ENCODE measurements at regions not wholly inside any gene's neighbourhood (a gene's known extent, or its start where the extent isn't known, plus 50 kb on each side); places are given as distances from the start of the nearest gene placed in this dataset.

DNA sequence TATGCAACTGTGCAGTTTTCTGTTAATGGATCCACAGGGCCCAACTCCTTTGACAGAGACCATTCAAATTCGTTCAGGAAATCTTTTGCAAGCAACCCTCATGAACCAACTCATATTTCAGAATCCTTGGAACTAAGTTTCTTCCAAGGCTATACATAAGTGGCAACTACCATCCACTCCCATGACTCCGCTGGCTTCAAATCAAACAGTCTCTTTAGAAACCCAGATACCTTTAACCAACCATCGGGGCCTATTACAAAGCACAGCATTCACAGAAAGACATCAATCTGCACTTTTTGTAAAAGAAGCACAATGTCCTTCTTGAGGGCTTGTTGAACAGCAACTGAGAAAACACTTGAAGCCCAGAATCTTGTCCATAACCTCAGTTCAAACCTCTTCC lies 526.9 kb downstream of the DTWD2 start:
- TF ChIP-seq, protein P1, sequence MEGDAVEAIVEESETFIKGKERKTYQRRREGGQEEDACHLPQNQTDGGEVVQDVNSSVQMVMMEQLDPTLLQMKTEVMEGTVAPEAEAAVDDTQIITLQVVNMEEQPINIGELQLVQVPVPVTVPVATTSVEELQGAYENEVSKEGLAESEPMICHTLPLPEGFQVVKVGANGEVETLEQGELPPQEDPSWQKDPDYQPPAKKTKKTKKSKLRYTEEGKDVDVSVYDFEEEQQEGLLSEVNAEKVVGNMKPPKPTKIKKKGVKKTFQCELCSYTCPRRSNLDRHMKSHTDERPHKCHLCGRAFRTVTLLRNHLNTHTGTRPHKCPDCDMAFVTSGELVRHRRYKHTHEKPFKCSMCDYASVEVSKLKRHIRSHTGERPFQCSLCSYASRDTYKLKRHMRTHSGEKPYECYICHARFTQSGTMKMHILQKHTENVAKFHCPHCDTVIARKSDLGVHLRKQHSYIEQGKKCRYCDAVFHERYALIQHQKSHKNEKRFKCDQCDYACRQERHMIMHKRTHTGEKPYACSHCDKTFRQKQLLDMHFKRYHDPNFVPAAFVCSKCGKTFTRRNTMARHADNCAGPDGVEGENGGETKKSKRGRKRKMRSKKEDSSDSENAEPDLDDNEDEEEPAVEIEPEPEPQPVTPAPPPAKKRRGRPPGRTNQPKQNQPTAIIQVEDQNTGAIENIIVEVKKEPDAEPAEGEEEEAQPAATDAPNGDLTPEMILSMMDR (IDR thresholded peaks at IDR 0.05) = no peak
- Mint-ChIP-seq H3K4me3 (no peak overlapping the region), H3K36me3 (ENCODE audit: low read depth) (no peaks in the 10 kb centered on the region), H3K27ac (no peak overlapping the region), H3K27me3 (no peaks in the 10 kb centered on the region), H3K4me1 (no peaks in the 10 kb centered on the region), H3K9me3 (no peaks in the 10 kb centered on the region)
- POLR2A ChIA-PET = no interaction called here
- DNase-seq (no peak), ATAC-seq (ENCODE audit: low read depth) (no peak)
- CTCF ChIA-PET = no interaction called here
- intact Hi-C loops (cut with micrococcal nuclease) = no loop called here

DNA sequence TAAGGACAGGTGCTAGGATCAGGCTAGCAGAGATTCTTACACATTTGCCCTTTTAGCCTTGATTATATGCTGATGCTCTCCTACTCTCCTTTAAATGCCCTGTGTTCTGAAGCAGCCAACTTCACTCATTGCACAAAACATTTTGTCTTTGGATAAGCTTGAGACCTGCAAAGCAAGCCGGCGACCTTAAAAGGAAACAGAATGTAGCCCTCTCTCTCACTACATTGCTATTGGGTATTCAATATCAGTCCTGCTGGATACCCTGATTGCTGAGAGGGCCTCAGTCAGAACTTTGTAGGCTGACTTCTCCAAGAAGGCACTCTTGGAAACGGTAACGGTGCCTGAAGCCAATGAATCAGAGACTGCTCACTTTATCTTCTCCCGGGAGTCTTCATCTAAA lies 528.9 kb downstream of the DTWD2 start:
- TF ChIP-seq, protein P1 (IDR thresholded peaks at IDR 0.05) = no peak
- no peak overlapping the region for H3K27ac Mint-ChIP-seq
- no peaks in the 10 kb centered on the region for H3K4me1 Mint-ChIP-seq
- intact Hi-C loops (cut with micrococcal nuclease) = no loop called here
- no peak overlapping the region for H3K4me3 Mint-ChIP-seq
- H3K9me3 Mint-ChIP-seq = no peaks in the 10 kb centered on the region
- H3K27me3 Mint-ChIP-seq = peaks cover 1% of the 10 kb centered on the region
- CTCF ChIA-PET = no interaction called here
- no peaks in the 10 kb centered on the region for H3K36me3 Mint-ChIP-seq (ENCODE audit: low read depth)
- POLR2A ChIA-PET = no interaction called here
- DNase-seq (no peak), ATAC-seq (ENCODE audit: low read depth) (no peak)

DNA sequence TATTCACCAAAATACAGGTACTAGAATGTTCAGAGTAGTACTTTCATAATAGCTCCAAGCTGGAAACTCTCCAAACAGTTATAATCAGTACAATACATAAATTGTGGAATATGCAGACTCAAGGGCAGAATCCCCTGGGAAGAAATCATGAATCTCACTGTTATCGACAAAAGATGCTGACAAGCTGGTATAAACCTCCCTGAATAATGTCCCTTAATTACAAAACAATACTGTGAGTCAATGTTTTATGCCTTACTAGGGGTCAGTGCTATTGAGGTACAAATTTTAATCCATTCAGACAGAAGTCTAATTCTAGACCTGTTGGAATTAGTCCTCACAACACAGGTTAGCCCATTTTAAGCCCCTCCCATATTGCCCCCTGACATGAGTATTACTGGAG lies 532.3 kb downstream of the DTWD2 start:
- no peak overlapping the region for H3K4me3 Mint-ChIP-seq
- no peak overlapping the region for H3K27ac Mint-ChIP-seq
- ATAC-seq (ENCODE audit: low read depth) (no peak), DNase-seq (no peak)
- ChIA-PET POLR2A (no interaction called here), CTCF (no interaction called here)
- TF ChIP-seq, protein P1 (IDR thresholded peaks at IDR 0.05) = no peak
- intact Hi-C loops (cut with micrococcal nuclease) = no loop called here
- H3K4me1 Mint-ChIP-seq = no peaks in the 10 kb centered on the region
- no peaks in the 10 kb centered on the region for H3K36me3 Mint-ChIP-seq (ENCODE audit: low read depth)
- H3K9me3 Mint-ChIP-seq = peaks cover 3% of the 10 kb centered on the region
- H3K27me3 Mint-ChIP-seq = peaks cover 1% of the 10 kb centered on the region

DNA sequence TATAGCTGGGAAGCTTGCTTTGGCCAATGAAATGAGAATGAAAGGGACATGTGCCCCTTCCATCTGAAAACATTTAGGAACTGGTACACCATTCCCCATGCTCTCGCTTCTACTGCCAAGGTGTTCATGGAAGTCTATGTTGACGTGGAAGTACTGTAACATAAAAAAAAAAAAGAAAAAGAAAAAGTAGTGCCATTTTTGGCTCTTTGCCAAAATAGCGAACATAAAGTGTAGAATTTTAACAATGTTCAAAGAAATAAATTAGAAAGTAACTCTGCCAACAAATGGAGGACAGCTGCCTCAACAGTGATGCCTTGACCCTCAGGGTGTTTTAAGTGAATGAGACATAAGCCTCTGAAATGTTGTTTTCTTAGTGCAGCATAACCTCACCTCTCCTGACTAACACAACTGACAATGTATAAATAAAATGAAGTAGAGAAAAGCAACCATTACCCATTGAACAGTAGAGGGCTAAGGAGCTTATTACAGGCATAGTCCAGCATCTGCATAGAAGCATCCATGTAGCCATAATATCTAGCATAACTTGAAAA lies 536.6 kb downstream of the DTWD2 start:
- ATAC-seq (ENCODE audit: low read depth) (no peak), DNase-seq (no peak)
- ChIA-PET POLR2A (no interaction called here), CTCF (no interaction called here)
- Mint-ChIP-seq H3K4me3 (no peak overlapping the region), H3K4me1 (no peaks in the 10 kb centered on the region), H3K27me3 (peaks cover 1% of the 10 kb centered on the region), H3K9me3 (peaks cover 3% of the 10 kb centered on the region), H3K27ac (no peak overlapping the region), H3K36me3 (ENCODE audit: low read depth) (no peaks in the 10 kb centered on the region)
- TF ChIP-seq, protein P1 (IDR thresholded peaks at IDR 0.05) = no peak
- intact Hi-C loops (cut with micrococcal nuclease) = no loop called here

DNA sequence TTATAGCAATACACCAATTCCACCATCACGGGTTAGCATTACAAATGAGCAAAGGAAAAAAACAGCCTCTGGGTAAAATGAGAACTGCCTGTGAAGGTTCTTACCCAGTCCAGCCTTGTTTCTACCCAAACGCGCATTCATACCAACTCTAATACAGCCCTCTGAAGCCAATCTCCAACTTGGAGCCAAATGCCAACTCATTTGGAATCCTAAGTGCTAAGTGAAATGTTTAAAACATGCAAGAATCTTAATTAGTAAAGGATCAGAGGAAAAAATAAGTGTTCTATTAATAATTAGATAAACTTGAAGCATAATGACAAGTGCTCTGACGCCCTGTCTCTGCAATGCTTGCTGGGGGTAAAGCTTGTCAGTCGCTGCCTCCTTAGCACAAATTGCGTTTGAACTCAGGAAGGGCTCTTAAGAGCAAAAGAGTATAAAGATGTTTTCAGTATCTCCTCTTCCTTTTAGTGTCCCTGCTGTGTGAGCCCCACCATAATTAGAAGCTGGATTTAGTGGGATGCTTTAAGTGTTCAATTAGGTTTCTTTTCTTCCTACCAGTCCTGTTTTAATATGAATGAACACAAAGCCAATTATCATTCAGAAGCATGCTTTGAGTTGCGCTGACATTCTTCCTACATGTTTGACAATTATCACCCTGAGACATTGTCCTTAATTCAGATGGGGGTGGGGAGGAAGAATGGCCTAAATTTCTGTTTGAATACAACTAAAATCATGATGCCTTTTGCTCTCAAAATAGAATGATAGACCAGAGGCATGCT lies 537.6 kb downstream of the DTWD2 start:
- intact Hi-C loops (cut with micrococcal nuclease) = no loop called here
- H3K27ac Mint-ChIP-seq = no peak overlapping the region
- POLR2A ChIA-PET = no interaction called here

More for the DNA sequence above, 537.6 kb downstream of the DTWD2 start:
- Mint-ChIP-seq H3K36me3 (ENCODE audit: low read depth) (no peaks in the 10 kb centered on the region), H3K4me1 (no peaks in the 10 kb centered on the region), H3K27me3 (no peaks in the 10 kb centered on the region), H3K9me3 (peaks cover 3% of the 10 kb centered on the region), H3K4me3 (no peak overlapping the region)
- DNase-seq (no peak), ATAC-seq (ENCODE audit: low read depth) (no peak)
- TF ChIP-seq, protein P1 (IDR thresholded peaks at IDR 0.05) = no peak
- CTCF ChIA-PET = no interaction called here

Measured in activated B cell treated with CpG ODN at 0.5 μM for 24 hours (primary cell).